ENCODE measurements at regions not wholly inside any gene's neighbourhood (a gene's known extent, or its start where the extent isn't known, plus 50 kb on each side); places are given as distances from the start of the nearest gene placed in this dataset.

GRCh38 chr3:23113455-23114171 is 89.5 kb upstream of the UBE2E2 start (continued):
- no peak for TF ChIP-seq ZNF423 (tag by site-specific recombination; IDR thresholded peaks at IDR 0.05)
- TF ChIP-seq ZBTB17 (tag by site-specific recombination; IDR thresholded peaks at IDR 0.05) = peak; percentile 54
- no peak for TF ChIP-seq ZNF23 (tag by site-specific recombination; IDR thresholded peaks at IDR 0.05; ENCODE audit: borderline replicate concordance)
- TF ChIP-seq ZSCAN23 (tag by site-specific recombination; IDR thresholded peaks at IDR 0.05) = no peak
- no peak for TF ChIP-seq MYNN (tag by site-specific recombination; IDR thresholded peaks at IDR 0.05; ENCODE audit: borderline replicate concordance)
- TF ChIP-seq ZNF837 (tag by site-specific recombination; IDR thresholded peaks at IDR 0.05) = no peak
- no peak for TF ChIP-seq ZNF169 (tag by site-specific recombination; IDR thresholded peaks at IDR 0.05)
- no peak for TF ChIP-seq ZSCAN30 (tag by site-specific recombination; IDR thresholded peaks at IDR 0.05)
- TF ChIP-seq YY2 (tag by site-specific recombination; IDR thresholded peaks at IDR 0.05) = no peak; the same call in 1 of the 2 replicates
- TF ChIP-seq ZBTB11 (tag by site-specific recombination; conservative IDR thresholded peaks at IDR 0.05; ENCODE audit: low read depth) = 0 out of 2 replicates have a peak, but pooled peaks have one; percentile 28
- no peak for TF ChIP-seq ZNF488 (tag by site-specific recombination; IDR thresholded peaks at IDR 0.05)
- no peak for TF ChIP-seq ZNF544 (tag by site-specific recombination; IDR thresholded peaks at IDR 0.05)
- peak; percentile 55; the same call in 1 of the 2 replicates for TF ChIP-seq ZNF324 (tag by site-specific recombination; IDR thresholded peaks at IDR 0.05)
- no peak for TF ChIP-seq ZNF146 (tag by site-specific recombination; IDR thresholded peaks at IDR 0.05)
- TF ChIP-seq KLF17 (tag by site-specific recombination; IDR thresholded peaks at IDR 0.05) = no peak
- TF ChIP-seq ZNF16 (tag by site-specific recombination; IDR thresholded peaks at IDR 0.05; ENCODE audit: low read depth) = no peak
- no peak for TF ChIP-seq ZNF548 (tag by site-specific recombination; IDR thresholded peaks at IDR 0.05)
- no peak for TF ChIP-seq GLIS2 (tag by site-specific recombination; IDR thresholded peaks at IDR 0.05)
- no peak for TF ChIP-seq ZNF626 (tag by site-specific recombination; IDR thresholded peaks at IDR 0.05)
- 0 out of 2 replicates have a peak, but pooled peaks have one; percentile 17 for TF ChIP-seq ZNF501 (tag by site-specific recombination; IDR thresholded peaks at IDR 0.05)
- TF ChIP-seq FEZF1 (tag by site-specific recombination; IDR thresholded peaks at IDR 0.05) = peak; percentile 83
- TF ChIP-seq ZNF2 (tag by site-specific recombination; IDR thresholded peaks at IDR 0.05) = no peak
- no peak for TF ChIP-seq ZNF112 (tag by site-specific recombination; IDR thresholded peaks at IDR 0.05)
- no peak for TF ChIP-seq ZNF18 (tag by site-specific recombination; IDR thresholded peaks at IDR 0.05)
- no peak for TF ChIP-seq MZF1 (tag by site-specific recombination; IDR thresholded peaks at IDR 0.05; ENCODE audit: borderline replicate concordance)
- peak; percentile 32 for TF ChIP-seq ZNF341 (tag by site-specific recombination; IDR thresholded peaks at IDR 0.05; ENCODE audit: low read depth)
- no peak for TF ChIP-seq ZNF529 (tag by site-specific recombination; IDR thresholded peaks at IDR 0.05; ENCODE audit: insufficient replicate concordance)
- TF ChIP-seq ZNF558 (tag by site-specific recombination; IDR thresholded peaks at IDR 0.05) = no peak
- no peak for TF ChIP-seq ZNF26 (tag by site-specific recombination; IDR thresholded peaks at IDR 0.05)
- no peak for TF ChIP-seq ZBTB49 (tag by site-specific recombination; IDR thresholded peaks at IDR 0.05; ENCODE audit: low read depth)

Measured in HEK293 (cell line).